Limb (tissue), 2 donors: ENCODE measurements at regions not wholly inside any gene's neighbourhood (a gene's known extent, or its start where the extent isn't known, plus 50 kb on each side); places are given as distances from the start of the nearest gene placed in this dataset.

ENCODE experiments used
- DNase-seq, 2 donors: peaks; one replicate each; pipeline ENCODE4 v3.0.0-alpha.2; 2016; ENCODE audit errors: extremely low spot score in 2 of 2

GRCh38 chr15:96414875-96415274, 84.4 kb downstream of the NR2F2 start:
- DNase-seq, result no peak

- DNase-seq, result no peak
Measured at GRCh38 chr15:96415513-96416217, 85.2 kb downstream of the NR2F2 start.

GRCh38 chr15:96416218-96416933, 85.9 kb downstream of the NR2F2 start:
- peak in 1 of 2 donors; percentile 51 for DNase-seq

GRCh38 chr15:96416934-96417759, 86.6 kb downstream of the NR2F2 start:
- DNase-seq, result peak in 1 of 2 donors; percentile 58

- DNase-seq, result no peak
Measured at GRCh38 chr15:96417760-96418130, 87.2 kb downstream of the NR2F2 start.

GRCh38 chr15:96418146-96418545, 87.6 kb downstream of the NR2F2 start:
- no peak for DNase-seq

GRCh38 chr15:96421178-96421601, 90.7 kb downstream of the NR2F2 start:
- DNase-seq, result no peak

GRCh38 chr15:96422125-96422524, 91.6 kb downstream of the NR2F2 start:
- no peak for DNase-seq

- no peak for DNase-seq
Measured at GRCh38 chr15:96424674-96425073, 94.2 kb downstream of the NR2F2 start.

- no peak for DNase-seq
Measured at GRCh38 chr15:96428742-96429141, 98.2 kb downstream of the NR2F2 start.

- no peak for DNase-seq
Measured at GRCh38 chr15:96431786-96432185, 101.3 kb downstream of the NR2F2 start.

- no peak for DNase-seq
Measured at GRCh38 chr15:96435022-96435421, 104.5 kb downstream of the NR2F2 start.

GRCh38 chr15:96435841-96436240, 105.3 kb downstream of the NR2F2 start:
- no peak for DNase-seq

- DNase-seq, result no peak
Measured at GRCh38 chr15:96440978-96441377, 110.5 kb downstream of the NR2F2 start.

- no peak for DNase-seq
Measured at GRCh38 chr15:96442076-96442475, 111.6 kb downstream of the NR2F2 start.

- DNase-seq, result no peak
Measured at GRCh38 chr15:96444865-96445264, 114.4 kb downstream of the NR2F2 start.

GRCh38 chr15:96448923-96449322, 118.4 kb downstream of the NR2F2 start:
- DNase-seq, result no peak

GRCh38 chr15:96457841-96458240, 127.3 kb downstream of the NR2F2 start:
- no peak for DNase-seq

GRCh38 chr15:96460106-96460505, 129.6 kb downstream of the NR2F2 start:
- no peak for DNase-seq

- no peak for DNase-seq
Measured at GRCh38 chr15:96462768-96463750, 132.6 kb downstream of the NR2F2 start.

- no peak for DNase-seq
Measured at GRCh38 chr15:96466389-96466947, 136.0 kb downstream of the NR2F2 start.
